Islet of Langerhans (tissue), 1 donor: ENCODE measurements at regions not wholly inside any gene's neighbourhood (a gene's known extent, or its start where the extent isn't known, plus 50 kb on each side); places are given as distances from the start of the nearest gene placed in this dataset.
"Not testable (repeated sequence)": the region's sequence is repeated elsewhere in the genome, so short reads cannot be mapped to it uniquely, and the experiment has no call there.

ENCODE experiments used
- FAIRE-seq: peaks from one replicate; lab custom pipeline; 2011; peaks lifted over from hg19 to GRCh38; lab: Jason Lieb, UNC

- FAIRE-seq, result not testable (repeated sequence)
Measured at GRCh38 chr3:32042867-32043266, 61.3 kb downstream of the ZNF860 start.

- FAIRE-seq, result peak; percentile 92
Measured at GRCh38 chr3:32045091-32045915, 61.1 kb upstream of the GPD1L start.

DNA sequence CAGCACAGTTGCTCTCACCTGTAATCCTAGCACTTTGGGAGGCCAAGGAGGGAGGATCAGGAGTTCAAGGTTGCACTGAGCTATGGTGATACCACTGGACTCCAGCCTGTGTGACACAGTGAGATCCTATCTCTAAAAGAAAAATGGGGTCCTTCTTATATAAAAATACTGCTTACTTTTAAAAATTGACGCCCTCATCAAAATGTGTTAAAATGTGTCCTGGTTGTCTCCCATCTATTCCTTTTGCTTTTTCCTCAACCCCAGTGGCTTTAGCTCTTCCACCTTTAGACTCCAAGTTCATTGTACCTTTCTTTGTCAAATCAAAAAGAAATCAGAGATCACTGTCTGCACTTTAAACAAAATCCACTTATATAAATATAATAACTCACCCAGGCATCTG, 60.3 kb upstream of the GPD1L start:
- no peak for FAIRE-seq

DNA sequence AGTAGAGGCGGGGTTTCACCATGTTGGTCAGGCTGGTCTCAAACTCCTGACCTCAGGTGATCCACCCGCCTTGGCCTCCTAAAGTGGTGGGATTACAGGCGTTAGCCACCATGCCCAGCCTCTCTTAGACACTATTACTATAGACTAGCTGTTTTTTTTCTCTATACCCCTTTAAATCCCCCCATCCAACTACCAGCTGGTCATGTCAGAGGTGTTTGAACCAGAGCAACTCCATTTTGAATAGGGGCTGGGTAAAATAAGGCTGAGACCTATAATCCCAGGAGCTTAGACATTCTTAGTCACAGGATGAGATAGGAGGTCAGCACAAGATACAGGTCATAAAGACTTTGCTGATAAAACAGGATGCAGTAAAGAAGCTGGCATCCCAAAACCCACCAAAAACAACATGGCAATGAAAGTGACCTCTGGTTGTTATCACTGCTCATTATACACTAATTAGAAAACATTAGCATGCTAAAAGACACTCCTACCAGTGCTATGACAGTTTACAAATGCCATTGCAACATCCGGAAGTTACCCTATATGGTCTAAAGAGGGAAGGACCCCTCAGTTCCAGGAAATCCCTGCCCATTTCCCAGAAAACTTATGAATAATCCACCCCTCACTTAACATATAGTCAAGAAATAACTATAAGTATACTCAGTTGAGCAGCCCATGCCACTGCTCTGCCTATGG, 57.8 kb upstream of the GPD1L start:
- FAIRE-seq, result no peak

- FAIRE-seq, result no peak
Measured at GRCh38 chr3:32049916-32050315, 56.5 kb upstream of the GPD1L start.

DNA sequence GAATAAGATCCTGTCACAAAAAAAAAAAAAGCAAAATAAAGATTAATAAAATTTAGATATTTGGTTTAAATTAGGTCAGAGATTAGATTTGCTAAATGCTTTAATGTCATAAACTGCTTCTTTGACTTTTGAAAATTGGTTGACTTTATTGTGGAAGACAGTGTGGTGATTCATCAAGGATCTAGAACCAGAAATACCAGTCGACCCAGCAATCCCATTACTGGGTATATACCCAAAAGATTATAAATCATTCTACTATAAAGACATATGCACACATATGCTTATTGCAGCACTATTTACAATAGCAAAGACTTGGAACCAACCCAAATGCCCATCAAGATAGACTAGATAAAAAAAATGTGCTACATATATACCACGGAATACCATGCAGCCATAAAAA, 54.2 kb upstream of the GPD1L start:
- not testable (repeated sequence) for FAIRE-seq

DNA sequence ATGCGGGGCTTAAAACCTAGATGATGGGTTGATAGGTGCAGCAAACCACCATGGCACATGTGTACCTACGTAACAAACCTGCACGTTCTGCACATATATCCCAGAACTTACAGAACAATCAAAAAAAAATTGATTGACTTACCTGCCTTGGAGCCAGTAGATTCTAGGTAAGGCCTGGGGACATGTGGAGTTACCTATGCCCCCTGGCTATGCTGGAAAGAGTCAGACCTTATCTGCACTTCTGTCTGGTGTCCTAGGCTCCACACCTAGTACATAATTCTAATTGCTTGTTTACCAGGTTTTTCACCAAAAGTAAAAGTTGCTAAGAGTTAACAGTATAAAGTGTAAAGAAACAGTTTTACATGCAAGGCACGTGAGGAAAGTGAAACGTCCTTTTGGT, 53.6 kb upstream of the GPD1L start:
- FAIRE-seq, result not testable (repeated sequence)

DNA sequence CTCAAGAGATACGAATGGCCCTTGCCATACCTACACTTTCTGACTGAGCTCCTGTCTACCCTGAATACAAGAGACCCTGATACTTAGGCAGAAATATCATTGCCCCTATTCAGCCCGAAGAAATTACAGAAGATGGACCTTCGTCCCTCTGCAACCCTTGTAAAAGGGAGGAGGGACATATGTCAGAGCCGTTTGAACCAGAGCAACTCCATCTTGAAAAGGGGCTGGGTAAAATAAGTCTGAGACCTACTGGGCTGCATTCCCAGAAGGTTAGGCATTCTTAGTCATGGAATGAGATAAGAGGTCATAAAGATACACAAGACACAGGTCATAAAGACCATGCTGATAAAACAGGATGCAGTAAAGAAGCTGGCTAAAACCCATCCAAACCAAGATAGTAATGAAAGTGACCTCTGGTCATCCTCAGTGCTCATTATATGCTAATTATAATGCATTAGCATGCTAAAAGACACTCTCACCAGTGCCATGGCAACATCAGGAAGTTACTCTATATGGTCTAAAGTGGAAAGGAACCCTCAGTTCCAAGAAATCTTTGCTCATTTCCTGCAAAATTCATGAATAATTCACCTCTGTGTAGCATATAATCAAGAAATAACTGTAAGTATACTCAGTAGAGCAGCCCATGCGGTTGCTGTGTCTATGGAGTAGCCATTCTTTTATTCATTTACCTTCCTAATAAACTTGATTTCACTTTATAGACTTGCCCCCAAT, 49.7 kb upstream of the GPD1L start:
- no peak for FAIRE-seq
